ENCODE measurements at regions not wholly inside any gene's neighbourhood (a gene's known extent, or its start where the extent isn't known, plus 50 kb on each side); places are given as distances from the start of the nearest gene placed in this dataset.

- Histone ChIP-seq H3K27ac (ENCODE audit: low read length) (no peak overlapping the region), H3K36me3 (ENCODE audit: insufficient read depth, low read length) (no peaks in the 10 kb centered on the region), H3K4me3 (ENCODE audit: low read length) (no peak overlapping the region), H3F3A (ENCODE audit: insufficient read depth, low read length, poor library complexity, severe bottlenecking) (no peaks in the 10 kb centered on the region), H2AFZ (ENCODE audit: low read depth, low read length) (no peak overlapping the region), H3K9ac (ENCODE audit: low read length) (no peak overlapping the region), H3K27me3 (ENCODE audit: insufficient read depth, low read depth, low read length) (no peaks in the 10 kb centered on the region), H3K4me2 (ENCODE audit: low read length) (no peak overlapping the region), H3K9me3 (ENCODE audit: low read length) (no peaks in the 10 kb centered on the region), H3K9me2 (ENCODE audit: insufficient read depth, low read length) (no peaks in the 10 kb centered on the region), H4K20me1 (ENCODE audit: insufficient read depth) (no peaks in the 10 kb centered on the region), H3K79me2 (replicated peaks; ENCODE audit: insufficient read depth, low read length) (no peaks in the 10 kb centered on the region)
- TF ChIP-seq EP300 (conservative IDR thresholded peaks at IDR 0.05; ENCODE audit: poor library complexity, severe bottlenecking) (no peak), TAF1 (IDR thresholded peaks at IDR 0.05; ENCODE audit: low read depth) (no peak), MXI1 (conservative IDR thresholded peaks at IDR 0.05; ENCODE audit: poor library complexity, severe bottlenecking) (no peak), RAD21 (conservative IDR thresholded peaks at IDR 0.05) (no peak), SMC3 (conservative IDR thresholded peaks at IDR 0.05; ENCODE audit: poor library complexity) (no peak), EZH2 (IDR thresholded peaks at IDR 0.05; ENCODE audit: borderline replicate concordance, insufficient read depth, low read length, poor library complexity, severe bottlenecking) (no peak), REST (IDR thresholded peaks at IDR 0.05; ENCODE audit: borderline replicate concordance) (no peak), POLR2AphosphoS5 (IDR thresholded peaks at IDR 0.05) (no peak), CTCF (IDR thresholded peaks at IDR 0.05; ENCODE audit: poor library complexity, severe bottlenecking) (no peak)
Measured at GRCh38 chr2:79248776-79249175, 89.2 kb upstream of the REG3A start.

- TF ChIP-seq CTCF (IDR thresholded peaks at IDR 0.05; ENCODE audit: poor library complexity, severe bottlenecking) (peak; percentile 24), EP300 (conservative IDR thresholded peaks at IDR 0.05; ENCODE audit: poor library complexity, severe bottlenecking) (no peak), MXI1 (conservative IDR thresholded peaks at IDR 0.05; ENCODE audit: poor library complexity, severe bottlenecking) (no peak), EZH2 (IDR thresholded peaks at IDR 0.05; ENCODE audit: borderline replicate concordance, insufficient read depth, low read length, poor library complexity, severe bottlenecking) (no peak), SMC3 (conservative IDR thresholded peaks at IDR 0.05; ENCODE audit: poor library complexity) (peak; percentile 43)
- H3K9me3 ChIP-seq (ENCODE audit: low read length): no peaks in the 10 kb centered on the region
- no peaks in the 10 kb centered on the region for H3F3A ChIP-seq (ENCODE audit: insufficient read depth, low read length, poor library complexity, severe bottlenecking)
- no peaks in the 10 kb centered on the region for H3K9me2 ChIP-seq (ENCODE audit: insufficient read depth, low read length)
- H3K4me2 ChIP-seq (ENCODE audit: low read length): no peak overlapping the region
- H3K36me3 ChIP-seq (ENCODE audit: insufficient read depth, low read length): no peaks in the 10 kb centered on the region
- H3K27ac ChIP-seq (ENCODE audit: low read length): no peak overlapping the region
- H4K20me1 ChIP-seq (ENCODE audit: insufficient read depth): no peaks in the 10 kb centered on the region
- no peak overlapping the region for H3K4me3 ChIP-seq (ENCODE audit: low read length)
- no peak overlapping the region for H2AFZ ChIP-seq (ENCODE audit: low read depth, low read length)
- no peaks in the 10 kb centered on the region for H3K79me2 ChIP-seq (replicated peaks; ENCODE audit: insufficient read depth, low read length)
- H3K9ac ChIP-seq (ENCODE audit: low read length): no peak overlapping the region
- H3K27me3 ChIP-seq (ENCODE audit: insufficient read depth, low read depth, low read length): no peaks in the 10 kb centered on the region
Measured at GRCh38 chr2:79235135-79235534, 75.6 kb upstream of the REG3A start.

All from neural cell (in vitro differentiated cells).